ENCODE measurements at regions not wholly inside any gene's neighbourhood (a gene's known extent, or its start where the extent isn't known, plus 50 kb on each side); places are given as distances from the start of the nearest gene placed in this dataset.

DNA sequence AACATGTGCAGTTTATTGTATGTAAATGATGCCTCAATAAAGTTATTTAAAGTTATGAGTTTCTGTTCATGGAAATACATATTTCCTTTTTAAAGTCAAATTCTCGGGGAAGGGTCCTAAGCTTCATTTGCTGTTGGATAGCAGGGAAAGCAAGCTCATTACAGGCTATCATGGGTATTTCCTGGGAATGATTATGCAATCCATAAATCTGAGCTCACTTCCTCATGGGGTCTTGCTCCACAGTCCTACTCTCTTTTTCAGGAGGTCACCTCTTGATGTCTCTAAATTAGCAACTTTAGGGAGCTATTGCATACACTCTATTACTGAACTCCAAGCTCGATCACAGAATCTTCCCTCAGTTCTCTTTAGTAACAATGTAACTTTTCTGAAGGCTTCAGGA, 69.9 kb upstream of the TP63 start:
- H3K27me3 ChIP-seq (ENCODE audit: control insufficient read depth in 2 of 2, insufficient read depth in 2 of 2, low read length in 2 of 2), result no peaks in the 10 kb centered on the region
- in situ Hi-C loops (cut with MboI) (no loop called here), intact Hi-C loops (cut with micrococcal nuclease) (no loop called here)
- DNase-seq (ENCODE audit: extremely low read depth in 1 of 4, low spot score in 3 of 4) (no peak), ATAC-seq (no peak), FAIRE-seq (no peak)
- no peaks in the 10 kb centered on the region for H3K4me1 ChIP-seq (replicated peaks in 1 of 2; ENCODE audit: control insufficient read depth in 2 of 2, insufficient read depth in 2 of 2, low read length in 2 of 2)
- POLR2A ChIA-PET, result no interaction called here
- no peaks in the 10 kb centered on the region for H4K20me1 ChIP-seq (replicated peaks; ENCODE audit: control insufficient read depth, insufficient read depth, low read length)
- BruUV-seq (replicated peaks), result no TSS peak
- CTCF ChIA-PET (ENCODE audit: low intra/inter-chr PET ratio), result no interaction called here
- no peak overlapping the region for H2AFZ ChIP-seq (ENCODE audit: low read depth, low read length)
- H3K9me1 ChIP-seq (ENCODE audit: control insufficient read depth, insufficient read depth, low read length), result no peaks in the 10 kb centered on the region
- no peak overlapping the region for H3K4me3 ChIP-seq
- no peak overlapping the region for H3K4me2 ChIP-seq (ENCODE audit: insufficient read depth, low read length)
- H3K9me3 ChIP-seq (replicated peaks; ENCODE audit: control insufficient read depth, insufficient read depth, low read depth, low read length), result no peaks in the 10 kb centered on the region
- H3K9ac ChIP-seq (ENCODE audit: insufficient read depth in 1 of 2, low read depth in 2 of 2, low read length in 2 of 2), result no peak overlapping the region
- TF ChIP-seq RBM17 (IDR thresholded peaks at IDR 0.05; ENCODE audit: borderline replicate concordance, low read depth, low read length), result no peak
- TF ChIP-seq NFIC (IDR thresholded peaks at IDR 0.05), result no peak
- TF ChIP-seq ZNF408 (CRISPR knock-in tag; IDR thresholded peaks at IDR 0.05; ENCODE audit: low read depth), result no peak
- TF ChIP-seq ARNT (IDR thresholded peaks at IDR 0.05), result no peak
- no peak for TF ChIP-seq MAFK (IDR thresholded peaks at IDR 0.05; ENCODE audit: low read length)
- no peak for TF ChIP-seq CEBPG (CRISPR knock-in tag; IDR thresholded peaks at IDR 0.05)
- no peak for TF ChIP-seq CEBPG (tag; conservative IDR thresholded peaks at IDR 0.05 in 1 of 2, IDR thresholded peaks at IDR 0.05 in 1 of 2)
- no peak for TF ChIP-seq CBX2 (IDR thresholded peaks at IDR 0.05; ENCODE audit: insufficient read depth, low read length, poor library complexity, severe bottlenecking)
- TF ChIP-seq TBP (optimal IDR thresholded peaks at IDR 0.05; ENCODE audit: low read depth, low read length), result no peak
- TF ChIP-seq MIER1 (IDR thresholded peaks at IDR 0.05; ENCODE audit: low read depth), result no peak
- TF ChIP-seq, protein P1, sequence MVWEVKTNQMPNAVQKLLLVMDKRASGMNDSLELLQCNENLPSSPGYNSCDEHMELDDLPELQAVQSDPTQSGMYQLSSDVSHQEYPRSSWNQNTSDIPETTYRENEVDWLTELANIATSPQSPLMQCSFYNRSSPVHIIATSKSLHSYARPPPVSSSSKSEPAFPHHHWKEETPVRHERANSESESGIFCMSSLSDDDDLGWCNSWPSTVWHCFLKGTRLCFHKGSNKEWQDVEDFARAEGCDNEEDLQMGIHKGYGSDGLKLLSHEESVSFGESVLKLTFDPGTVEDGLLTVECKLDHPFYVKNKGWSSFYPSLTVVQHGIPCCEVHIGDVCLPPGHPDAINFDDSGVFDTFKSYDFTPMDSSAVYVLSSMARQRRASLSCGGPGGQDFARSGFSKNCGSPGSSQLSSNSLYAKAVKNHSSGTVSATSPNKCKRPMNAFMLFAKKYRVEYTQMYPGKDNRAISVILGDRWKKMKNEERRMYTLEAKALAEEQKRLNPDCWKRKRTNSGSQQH (CRISPR knock-in tag; IDR thresholded peaks at IDR 0.05), result no peak
- no peak for TF ChIP-seq ZNF184 (CRISPR knock-in tag; IDR thresholded peaks at IDR 0.05)
- TF ChIP-seq, protein P2, sequence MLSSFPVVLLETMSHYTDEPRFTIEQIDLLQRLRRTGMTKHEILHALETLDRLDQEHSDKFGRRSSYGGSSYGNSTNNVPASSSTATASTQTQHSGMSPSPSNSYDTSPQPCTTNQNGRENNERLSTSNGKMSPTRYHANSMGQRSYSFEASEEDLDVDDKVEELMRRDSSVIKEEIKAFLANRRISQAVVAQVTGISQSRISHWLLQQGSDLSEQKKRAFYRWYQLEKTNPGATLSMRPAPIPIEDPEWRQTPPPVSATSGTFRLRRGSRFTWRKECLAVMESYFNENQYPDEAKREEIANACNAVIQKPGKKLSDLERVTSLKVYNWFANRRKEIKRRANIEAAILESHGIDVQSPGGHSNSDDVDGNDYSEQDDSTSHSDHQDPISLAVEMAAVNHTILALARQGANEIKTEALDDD (IDR thresholded peaks at IDR 0.05), result no peak
- TF ChIP-seq, protein P3, sequence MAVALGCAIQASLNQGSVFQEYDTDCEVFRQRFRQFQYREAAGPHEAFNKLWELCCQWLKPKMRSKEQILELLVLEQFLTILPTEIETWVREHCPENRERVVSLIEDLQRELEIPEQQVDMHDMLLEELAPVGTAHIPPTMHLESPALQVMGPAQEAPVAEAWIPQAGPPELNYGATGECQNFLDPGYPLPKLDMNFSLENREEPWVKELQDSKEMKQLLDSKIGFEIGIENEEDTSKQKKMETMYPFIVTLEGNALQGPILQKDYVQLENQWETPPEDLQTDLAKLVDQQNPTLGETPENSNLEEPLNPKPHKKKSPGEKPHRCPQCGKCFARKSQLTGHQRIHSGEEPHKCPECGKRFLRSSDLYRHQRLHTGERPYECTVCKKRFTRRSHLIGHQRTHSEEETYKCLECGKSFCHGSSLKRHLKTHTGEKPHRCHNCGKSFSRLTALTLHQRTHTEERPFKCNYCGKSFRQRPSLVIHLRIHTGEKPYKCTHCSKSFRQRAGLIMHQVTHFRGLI (CRISPR knock-in tag; IDR thresholded peaks at IDR 0.05), result no peak
- TF ChIP-seq, protein P4, sequence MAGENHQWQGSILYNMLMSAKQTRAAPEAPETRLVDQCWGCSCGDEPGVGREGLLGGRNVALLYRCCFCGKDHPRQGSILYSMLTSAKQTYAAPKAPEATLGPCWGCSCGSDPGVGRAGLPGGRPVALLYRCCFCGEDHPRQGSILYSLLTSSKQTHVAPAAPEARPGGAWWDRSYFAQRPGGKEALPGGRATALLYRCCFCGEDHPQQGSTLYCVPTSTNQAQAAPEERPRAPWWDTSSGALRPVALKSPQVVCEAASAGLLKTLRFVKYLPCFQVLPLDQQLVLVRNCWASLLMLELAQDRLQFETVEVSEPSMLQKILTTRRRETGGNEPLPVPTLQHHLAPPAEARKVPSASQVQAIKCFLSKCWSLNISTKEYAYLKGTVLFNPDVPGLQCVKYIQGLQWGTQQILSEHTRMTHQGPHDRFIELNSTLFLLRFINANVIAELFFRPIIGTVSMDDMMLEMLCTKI (IDR thresholded peaks at IDR 0.05; ENCODE audit: partially characterized antibody), result no peak
- TF ChIP-seq DDX20 (tag; IDR thresholded peaks at IDR 0.05; ENCODE audit: low read depth), result no peak
- no peak for TF ChIP-seq MECOM (CRISPR knock-in tag; IDR thresholded peaks at IDR 0.05)
- H3K79me2 ChIP-seq (ENCODE audit: control insufficient read depth, insufficient read depth, low read length), result no peaks in the 10 kb centered on the region
- 0% methylated on average over 2 of the region's 2 CpGs for WGBS (ENCODE audit: insufficient coverage, low coverage, missing lambda C conversion rate)
- H3K36me3 ChIP-seq (ENCODE audit: control insufficient read depth, insufficient read depth, low read length), result no peaks in the 10 kb centered on the region
- H3K27ac ChIP-seq (ENCODE audit: extremely low read depth, low read depth, low read length), result no peak overlapping the region

Data from K562 (cell line).